GM23248 (cell line): ENCODE measurements at regions not wholly inside any gene's neighbourhood (a gene's known extent, or its start where the extent isn't known, plus 50 kb on each side); places are given as distances from the start of the nearest gene placed in this dataset.

Experiments
- DNase-seq: peaks from one replicate; pipeline ENCODE4 v3.0.0-alpha.2; 2015
- H2AFZ ChIP-seq: fragments of 200-600 bp; sonication (generic); 2 replicates; pipeline ENCODE4 v1.6.1; 2016; ENCODE audit warnings: antibody characterized with exemption
- H3F3A ChIP-seq: fragments of 200-600 bp; sonication (generic); 2 replicates; pipeline ENCODE4 v1.6.1; 2016; ENCODE audit warnings: mild to moderate bottlenecking, antibody characterized with exemption, mixed run types; ENCODE audit not compliant: insufficient read depth
- H3K27ac ChIP-seq: fragments of 200-600 bp; sonication (generic); 2 replicates; pipeline ENCODE4 v1.5.1; 2016; ENCODE audit warnings: mild to moderate bottlenecking
- H3K27me3 ChIP-seq: fragments of 200-600 bp; sonication (generic); replicated peaks from 2 replicates; pipeline ENCODE4 v1.6.1; 2016; ENCODE audit warnings: mild to moderate bottlenecking; ENCODE audit not compliant: insufficient read depth
- H3K36me3 ChIP-seq: fragments of 200-600 bp; sonication (generic); 2 replicates; pipeline ENCODE4 v1.6.1; 2016; ENCODE audit warnings: low read depth, mild to moderate bottlenecking
- H3K4me1 ChIP-seq: fragments of 200-600 bp; sonication (generic); 2 replicates; pipeline ENCODE4 v1.6.1; 2016; ENCODE audit warnings: mild to moderate bottlenecking; ENCODE audit not compliant: insufficient read depth
- H3K4me2 ChIP-seq: fragments of 200-600 bp; sonication (generic); one replicate; pipeline ENCODE4 v1.6.1; 2016; ENCODE audit warnings: mild to moderate bottlenecking; ENCODE audit not compliant: unreplicated experiment
- H3K4me3 ChIP-seq: fragments of 200-600 bp; sonication (generic); 2 replicates; pipeline ENCODE4 v1.5.1; 2016; ENCODE audit warnings: mild to moderate bottlenecking
- H3K79me2 ChIP-seq: fragments of 200-600 bp; sonication (generic); 2 replicates; pipeline ENCODE4 v1.6.1; 2016; ENCODE audit warnings: mild to moderate bottlenecking; ENCODE audit not compliant: insufficient read depth
- H3K9ac ChIP-seq: fragments of 200-600 bp; sonication (generic); 2 replicates; pipeline ENCODE4 v1.6.1; 2016; ENCODE audit warnings: mild to moderate bottlenecking
- H3K9me2 ChIP-seq: fragments of 200-600 bp; sonication (generic); 2 replicates; pipeline ENCODE4 v1.6.1; 2016; ENCODE audit warnings: mixed run types, mild to moderate bottlenecking, moderate library complexity; ENCODE audit not compliant: insufficient read depth
- H3K9me3 ChIP-seq: fragments of 200-600 bp; sonication (generic); one replicate; pipeline ENCODE4 v1.6.1; 2017; ENCODE audit warnings: low read depth
- H4K20me1 ChIP-seq: fragments of 200-600 bp; sonication (generic); 2 replicates; pipeline ENCODE4 v1.6.0; 2016; ENCODE audit not compliant: insufficient read depth
- EZH2 ChIP-seq: fragments of 200-600 bp; sonication (generic); IDR thresholded peaks from 2 replicates; pipeline ENCODE4 v1.6.1; 2018; ENCODE audit warnings: antibody characterized with exemption, mild to moderate bottlenecking; ENCODE audit not compliant: insufficient read depth, poor library complexity, severe bottlenecking
- EZH2phosphoT487 ChIP-seq: fragments of 200-600 bp; sonication (generic); IDR thresholded peaks from 2 replicates; pipeline ENCODE4 v1.6.1; 2018; ENCODE audit warnings: antibody characterized with exemption, moderate library complexity, mild to moderate bottlenecking, low read depth; ENCODE audit not compliant: insufficient read depth
- WGBS, 2 experiments: methylation state at CpG; one replicate each; pipeline ENCODE4 v1.1.6; 2015 to 2017; ENCODE audit warnings: low lambda C conversion rate in 2 of 2, low coverage in 1 of 2; ENCODE audit errors: missing lambda C conversion rate in 2 of 2; 5-methylcytosine and 5-hydroxymethylcytosine counted together
- in situ Hi-C: fragments of 300-500 bp; cut with MboI; formaldehyde crosslinking; loops from 2 replicates; pipeline ENCODE4 v1.15.0; 2020

DNA sequence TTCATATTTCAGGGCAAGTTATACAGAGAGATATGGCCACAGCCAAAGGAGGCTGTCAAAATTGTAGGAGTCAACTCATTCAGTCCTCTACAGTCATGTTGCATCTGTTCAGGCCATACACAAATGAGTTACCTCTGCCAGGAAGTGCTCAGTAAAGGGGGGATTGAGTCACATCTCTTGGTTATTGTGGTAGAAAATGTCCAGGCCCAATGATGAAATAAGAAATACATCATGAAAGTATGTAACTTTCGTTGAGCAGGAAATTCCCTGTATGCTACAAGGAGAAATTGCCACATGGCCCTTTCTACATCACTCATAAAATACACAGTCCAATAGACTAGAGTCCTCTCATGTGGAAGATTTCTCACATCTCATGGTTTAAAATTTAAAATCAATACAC lies 103.9 kb upstream of the COL3A1 start:
- Histone ChIP-seq H3K9me2 (no peaks in the 10 kb centered on the region), H3F3A (peaks cover 24% of the 10 kb centered on the region), H2AFZ (peak overlapping the region; percentile 38; the same call in 1 of the 2 replicates), H3K36me3 (no peaks in the 10 kb centered on the region), H3K9ac (peak overlapping the region; percentile 44), H3K27ac (peak overlapping the region; percentile 80), H4K20me1 (no peaks in the 10 kb centered on the region), H3K27me3 (no peaks in the 10 kb centered on the region), H3K4me3 (no peak overlapping the region), H3K79me2 (no peaks in the 10 kb centered on the region), H3K4me1 (peaks cover 19% of the 10 kb centered on the region), H3K9me3 (no peaks in the 10 kb centered on the region), H3K4me2 (peak overlapping the region; percentile 40)
- peak; percentile 95 for DNase-seq
- 0 to 3% methylated on average over 1 of the region's 1 CpG for WGBS, 2 experiments
- in situ Hi-C loops = no loop called here
- TF ChIP-seq EZH2phosphoT487 = no peak
- TF ChIP-seq EZH2 = no peak

GRCh38 chr2:188875104-188875503 lies 99.1 kb upstream of the COL3A1 start:
- DNase-seq = no peak
- no peak overlapping the region for H3K27ac ChIP-seq
- no peaks in the 10 kb centered on the region for H3K36me3 ChIP-seq
- peak overlapping the region; percentile 45 for H3K9ac ChIP-seq
- H3K4me3 ChIP-seq = peak overlapping the region; percentile 48
- in situ Hi-C loops = no loop called here
- WGBS, 2 experiments = 36 to 40% methylated on average over 6 of the region's 6 CpGs
- no peaks in the 10 kb centered on the region for H3K27me3 ChIP-seq
- H3K9me2 ChIP-seq = no peaks in the 10 kb centered on the region
- no peaks in the 10 kb centered on the region for H4K20me1 ChIP-seq
- peaks cover 7% of the 10 kb centered on the region for H3F3A ChIP-seq
- peak overlapping the region; percentile 96 for H2AFZ ChIP-seq
- peaks cover 6% of the 10 kb centered on the region for H3K4me1 ChIP-seq
- no peak for TF ChIP-seq EZH2
- TF ChIP-seq EZH2phosphoT487 = no peak
- peak overlapping the region; percentile 51 for H3K4me2 ChIP-seq
- no peaks in the 10 kb centered on the region for H3K9me3 ChIP-seq
- H3K79me2 ChIP-seq = no peaks in the 10 kb centered on the region

DNA sequence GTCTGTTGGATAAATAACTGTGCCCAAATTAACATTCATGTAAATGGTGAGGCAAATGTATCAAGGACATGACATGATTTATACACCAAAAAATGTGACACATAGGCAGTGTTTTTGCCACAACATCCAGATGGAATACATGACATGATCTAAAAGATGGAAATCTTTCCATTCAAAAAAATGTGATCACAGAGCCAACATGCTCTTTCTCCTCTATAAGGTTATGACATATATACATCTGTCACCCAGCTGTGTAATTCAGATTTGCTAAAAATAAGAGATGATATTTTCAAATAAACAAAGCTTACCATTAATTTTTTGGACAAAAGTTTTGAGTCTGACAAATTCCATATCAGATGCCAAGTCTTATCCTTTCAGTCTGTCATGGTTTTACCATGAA lies 95.5 kb upstream of the COL3A1 start:
- Histone ChIP-seq H3K4me1 (peaks cover 4% of the 10 kb centered on the region), H3K9me2 (no peaks in the 10 kb centered on the region), H3K9me3 (no peaks in the 10 kb centered on the region), H2AFZ (no peak overlapping the region), H3K79me2 (no peaks in the 10 kb centered on the region), H3K9ac (no peak overlapping the region), H3K27me3 (no peaks in the 10 kb centered on the region), H3K4me3 (no peak overlapping the region), H4K20me1 (no peaks in the 10 kb centered on the region), H3F3A (peaks cover 5% of the 10 kb centered on the region), H3K36me3 (no peaks in the 10 kb centered on the region), H3K4me2 (no peak overlapping the region), H3K27ac (no peak overlapping the region)
- in situ Hi-C loops = no loop called here
- TF ChIP-seq EZH2 (no peak), EZH2phosphoT487 (no peak)
- no peak for DNase-seq

- H3K36me3 ChIP-seq = no peaks in the 10 kb centered on the region
These were observed 93.4 kb upstream of the COL3A1 start for GRCh38 chr2:188880740-188881139.

GRCh38 chr2:188881434-188881833 lies 92.7 kb upstream of the COL3A1 start:
- no peak overlapping the region for H2AFZ ChIP-seq
- H3K79me2 ChIP-seq = no peaks in the 10 kb centered on the region
- no peaks in the 10 kb centered on the region for H3K27me3 ChIP-seq
- H3K9me3 ChIP-seq = no peaks in the 10 kb centered on the region
- no peak overlapping the region for H3K4me2 ChIP-seq
- no peaks in the 10 kb centered on the region for H3K36me3 ChIP-seq
- H3K9me2 ChIP-seq = no peaks in the 10 kb centered on the region
- H3K4me1 ChIP-seq = peaks cover 13% of the 10 kb centered on the region
- no peak overlapping the region for H3K4me3 ChIP-seq
- 94 to 95% methylated on average over 1 of the region's 1 CpG for WGBS, 2 experiments
- in situ Hi-C loops = no loop called here
- no peaks in the 10 kb centered on the region for H4K20me1 ChIP-seq
- no peak for DNase-seq
- TF ChIP-seq EZH2phosphoT487 = no peak
- no peak for TF ChIP-seq EZH2
- H3K9ac ChIP-seq = no peak overlapping the region
- H3F3A ChIP-seq = peaks cover 12% of the 10 kb centered on the region
- H3K27ac ChIP-seq = no peak overlapping the region

More at GRCh38 chr2:188880740-188881139, 93.4 kb upstream of the COL3A1 start:
- Histone ChIP-seq H3K4me3 (no peak overlapping the region), H3K27me3 (no peaks in the 10 kb centered on the region), H3K79me2 (no peaks in the 10 kb centered on the region), H3K9ac (no peak overlapping the region), H3K4me2 (no peak overlapping the region), H2AFZ (no peak overlapping the region), H3K4me1 (peaks cover 13% of the 10 kb centered on the region), H3F3A (peaks cover 12% of the 10 kb centered on the region), H3K9me2 (no peaks in the 10 kb centered on the region), H3K9me3 (no peaks in the 10 kb centered on the region), H4K20me1 (no peaks in the 10 kb centered on the region), H3K27ac (no peak overlapping the region)
- in situ Hi-C loops = no loop called here
- DNase-seq = no peak
- no peak for TF ChIP-seq EZH2phosphoT487
- no peak for TF ChIP-seq EZH2
